Keratinocyte (primary cell): ENCODE measurements at regions not wholly inside any gene's neighbourhood (a gene's known extent, or its start where the extent isn't known, plus 50 kb on each side); places are given as distances from the start of the nearest gene placed in this dataset.

ENCODE experiments used
- DNase-seq: peaks from one replicate; pipeline ENCODE4 v3.0.0-alpha.2; 2011; ENCODE audit warnings: low read depth, missing footprints, low spot score
- FAIRE-seq: peaks from 2 replicates; lab custom pipeline; 2011; peaks lifted over from hg19 to GRCh38; lab: Jason Lieb, UNC
- H2AFZ ChIP-seq: 2 replicates; pipeline ENCODE4 v1.6.0; 2012; ENCODE audit warnings: low read length, control low read depth, inconsistent platforms; ENCODE audit not compliant: control insufficient read depth
- H3K27ac ChIP-seq: 2 replicates; pipeline ENCODE4 v1.5.1; 2011; ENCODE audit warnings: low read length; ENCODE audit not compliant: control insufficient read depth, insufficient read depth
- H3K27me3 ChIP-seq: 3 replicates; pipeline ENCODE4 v1.6.0; 2011; ENCODE audit warnings: low read length; ENCODE audit not compliant: control insufficient read depth, insufficient read depth; ENCODE audit errors: extremely low read depth
- H3K36me3 ChIP-seq, 2 experiments: 2 replicates in 1 of 2; 3 replicates in 1 of 2; pipeline ENCODE4 v1.5.1; 2011; ENCODE audit warnings: low read length in 2 of 2, mild to moderate bottlenecking in 1 of 2; ENCODE audit not compliant: control insufficient read depth in 2 of 2, insufficient read depth in 2 of 2; ENCODE audit errors: extremely low read depth in 1 of 2
- H3K4me1 ChIP-seq: 3 replicates; pipeline ENCODE4 v1.5.1; 2011; ENCODE audit warnings: low read length; ENCODE audit not compliant: control insufficient read depth, insufficient read depth; ENCODE audit errors: extremely low read depth
- H3K4me2 ChIP-seq: 3 replicates; pipeline ENCODE4 v1.6.0; 2011; ENCODE audit warnings: low read depth, low read length; ENCODE audit not compliant: control insufficient read depth, insufficient read depth; ENCODE audit errors: extremely low read depth
- H3K4me3 ChIP-seq, 3 experiments: fragments of 200-600 bp in 1 of 3; sonication (generic) in 1 of 3; 2 replicates in 2 of 3; 3 replicates in 1 of 3; pipeline ENCODE4 v1.5.1; 2011 to 2016; ENCODE audit warnings: low read length in 3 of 3, mild to moderate bottlenecking in 3 of 3, control low read depth in 2 of 3, inconsistent platforms in 1 of 3, low read depth in 1 of 3, mixed read lengths in 1 of 3, mixed run types in 1 of 3, moderate library complexity in 1 of 3; ENCODE audit not compliant: control insufficient read depth in 2 of 3, insufficient read depth in 2 of 3; ENCODE audit errors: extremely low read depth in 1 of 3
- H3K79me2 ChIP-seq: 2 replicates; pipeline ENCODE4 v1.6.0; 2012; ENCODE audit warnings: low read length; ENCODE audit not compliant: control insufficient read depth, insufficient read depth
- H3K9ac ChIP-seq: 3 replicates; pipeline ENCODE4 v1.6.0; 2011; ENCODE audit warnings: low read length; ENCODE audit not compliant: control insufficient read depth, insufficient read depth; ENCODE audit errors: extremely low read depth
- H3K9me1 ChIP-seq: 3 replicates; pipeline ENCODE4 v1.6.0; 2011; ENCODE audit warnings: low read length; ENCODE audit not compliant: control insufficient read depth, insufficient read depth; ENCODE audit errors: extremely low read depth
- H3K9me3 ChIP-seq: 2 replicates; pipeline ENCODE4 v1.5.1; 2012; ENCODE audit warnings: low read depth, low read length; ENCODE audit not compliant: control insufficient read depth
- H4K20me1 ChIP-seq: 3 replicates; pipeline ENCODE4 v1.6.0; 2011; ENCODE audit warnings: low read length; ENCODE audit not compliant: control insufficient read depth, insufficient read depth; ENCODE audit errors: extremely low read depth
- CTCF ChIP-seq, 3 experiments: IDR thresholded peaks in 1 of 3; conservative IDR thresholded peaks in 1 of 3; optimal IDR thresholded peaks in 1 of 3; 2 replicates in 2 of 3; 3 replicates in 1 of 3; pipeline versions ENCODE3 to v1.5.1; 2011; ENCODE audit warnings: low read length in 3 of 3, mild to moderate bottlenecking in 3 of 3, moderate library complexity in 2 of 3, control low read depth in 1 of 3, inconsistent platforms in 1 of 3; ENCODE audit not compliant: insufficient read depth in 2 of 3; ENCODE audit errors: extremely low read depth in 1 of 3
- EZH2 ChIP-seq: IDR thresholded peaks from one replicate; pipeline ENCODE4 v1.6.1; 2012; ENCODE audit warnings: inconsistent platforms, mild to moderate bottlenecking, low read length, moderate library complexity
- dilution Hi-C: fragments of 300-500 bp; cut with MboI; formaldehyde crosslinking; loops from one replicate; pipeline ENCODE4 v1.7.0; 2020; ENCODE audit warnings: low sequenced_read_pairs; ENCODE audit not compliant: extremely low pct_ligation_motif_present

- no peak overlapping the region for H3K27ac ChIP-seq
- no peaks in the 10 kb centered on the region for H3K9me3 ChIP-seq
- no peaks in the 10 kb centered on the region for H3K79me2 ChIP-seq
- no peaks in the 10 kb centered on the region for H3K27me3 ChIP-seq
- H2AFZ ChIP-seq, result no peak overlapping the region
- H4K20me1 ChIP-seq, result no peaks in the 10 kb centered on the region
- H3K36me3 ChIP-seq, result no peaks in the 10 kb centered on the region
- no peak overlapping the region for H3K4me3 ChIP-seq
- TF ChIP-seq EZH2 (no peak), CTCF (optimal IDR thresholded peaks at IDR 0.05 in 1 of 3, IDR thresholded peaks at IDR 0.05 in 1 of 3, conservative IDR thresholded peaks at IDR 0.05 in 1 of 3; ENCODE audit: extremely low read depth in 1 of 3, insufficient read depth in 2 of 3, low read length in 3 of 3) (no peak)
- FAIRE-seq, result no peak
- DNase-seq, result no peak
- H3K9ac ChIP-seq, result no peak overlapping the region
- dilution Hi-C loops, result no loop called here
- no peaks in the 10 kb centered on the region for H3K9me1 ChIP-seq
- H3K4me2 ChIP-seq, result no peak overlapping the region
- no peaks in the 10 kb centered on the region for H3K4me1 ChIP-seq
Measured at GRCh38 chr5:60060389-60060788, 166.9 kb upstream of the PDE4D start.

- Histone ChIP-seq H3K4me2 (no peak overlapping the region), H3K4me1 (no peaks in the 10 kb centered on the region), H3K27me3 (no peaks in the 10 kb centered on the region), H3K9me1 (no peaks in the 10 kb centered on the region), H4K20me1 (no peaks in the 10 kb centered on the region), H3K27ac (no peak overlapping the region), H3K9ac (no peak overlapping the region), H3K4me3 (no peak overlapping the region), H3K9me3 (no peaks in the 10 kb centered on the region), H3K36me3 (no peaks in the 10 kb centered on the region), H2AFZ (no peak overlapping the region), H3K79me2 (no peaks in the 10 kb centered on the region)
- TF ChIP-seq CTCF (optimal IDR thresholded peaks at IDR 0.05 in 1 of 3, IDR thresholded peaks at IDR 0.05 in 1 of 3, conservative IDR thresholded peaks at IDR 0.05 in 1 of 3; ENCODE audit: extremely low read depth in 1 of 3, insufficient read depth in 2 of 3, low read length in 3 of 3) (no peak), EZH2 (no peak)
- dilution Hi-C loops, result no loop called here
- DNase-seq (no peak), FAIRE-seq (no peak)
Measured at GRCh38 chr5:60056191-60056590, 162.7 kb upstream of the PDE4D start.
